ENCODE measurements at regions not wholly inside any gene's neighbourhood (a gene's known extent, or its start where the extent isn't known, plus 50 kb on each side); places are given as distances from the start of the nearest gene placed in this dataset.

- TF ChIP-seq CTCF (IDR thresholded peaks at IDR 0.05) = no peak
- TF ChIP-seq POLR2A (IDR thresholded peaks at IDR 0.05) = no peak
- no peak for TF ChIP-seq POLR2AphosphoS5 (IDR thresholded peaks at IDR 0.05)
These were observed 555.6 kb upstream of the RGMA start for GRCh38 chr15:93644595-93644994.
